ENCODE measurements at regions not wholly inside any gene's neighbourhood (a gene's known extent, or its start where the extent isn't known, plus 50 kb on each side); places are given as distances from the start of the nearest gene placed in this dataset.

DNA sequence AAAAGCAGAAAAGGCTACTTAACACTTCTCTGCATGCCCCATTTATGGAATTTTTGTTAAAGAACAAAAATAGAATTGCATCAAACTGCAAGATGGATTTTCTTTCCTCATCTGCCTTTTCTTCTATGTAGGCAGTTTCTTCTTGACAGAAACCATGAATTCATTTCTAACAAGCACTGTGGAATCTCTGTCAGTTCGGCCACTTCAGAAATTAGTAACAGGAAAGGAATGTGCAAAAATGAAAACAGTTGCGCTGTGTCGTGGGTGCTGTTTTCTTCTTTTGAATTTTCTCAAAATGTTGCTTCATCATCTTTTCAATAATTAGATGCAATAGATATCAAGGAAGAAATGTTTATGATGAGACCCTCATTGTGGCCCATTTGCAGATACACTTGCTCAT lies 151.6 kb downstream of the FOXB1 start:
- Mint-ChIP-seq H3K4me3 (no peak overlapping the region), H3K9me3 (no peaks in the 10 kb centered on the region), H3K36me3 (no peaks in the 10 kb centered on the region), H3K27me3 (ENCODE audit: low read depth) (peaks cover 4% of the 10 kb centered on the region), H3K27ac (no peak overlapping the region), H3K4me1 (peaks cover 16% of the 10 kb centered on the region)
- TF ChIP-seq, protein P1, sequence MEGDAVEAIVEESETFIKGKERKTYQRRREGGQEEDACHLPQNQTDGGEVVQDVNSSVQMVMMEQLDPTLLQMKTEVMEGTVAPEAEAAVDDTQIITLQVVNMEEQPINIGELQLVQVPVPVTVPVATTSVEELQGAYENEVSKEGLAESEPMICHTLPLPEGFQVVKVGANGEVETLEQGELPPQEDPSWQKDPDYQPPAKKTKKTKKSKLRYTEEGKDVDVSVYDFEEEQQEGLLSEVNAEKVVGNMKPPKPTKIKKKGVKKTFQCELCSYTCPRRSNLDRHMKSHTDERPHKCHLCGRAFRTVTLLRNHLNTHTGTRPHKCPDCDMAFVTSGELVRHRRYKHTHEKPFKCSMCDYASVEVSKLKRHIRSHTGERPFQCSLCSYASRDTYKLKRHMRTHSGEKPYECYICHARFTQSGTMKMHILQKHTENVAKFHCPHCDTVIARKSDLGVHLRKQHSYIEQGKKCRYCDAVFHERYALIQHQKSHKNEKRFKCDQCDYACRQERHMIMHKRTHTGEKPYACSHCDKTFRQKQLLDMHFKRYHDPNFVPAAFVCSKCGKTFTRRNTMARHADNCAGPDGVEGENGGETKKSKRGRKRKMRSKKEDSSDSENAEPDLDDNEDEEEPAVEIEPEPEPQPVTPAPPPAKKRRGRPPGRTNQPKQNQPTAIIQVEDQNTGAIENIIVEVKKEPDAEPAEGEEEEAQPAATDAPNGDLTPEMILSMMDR (IDR thresholded peaks at IDR 0.05; ENCODE audit: unreplicated experiment) = no peak
- no peak for DNase-seq (ENCODE audit: low spot score in 2 of 2, unreplicated experiment in 2 of 2)

DNA sequence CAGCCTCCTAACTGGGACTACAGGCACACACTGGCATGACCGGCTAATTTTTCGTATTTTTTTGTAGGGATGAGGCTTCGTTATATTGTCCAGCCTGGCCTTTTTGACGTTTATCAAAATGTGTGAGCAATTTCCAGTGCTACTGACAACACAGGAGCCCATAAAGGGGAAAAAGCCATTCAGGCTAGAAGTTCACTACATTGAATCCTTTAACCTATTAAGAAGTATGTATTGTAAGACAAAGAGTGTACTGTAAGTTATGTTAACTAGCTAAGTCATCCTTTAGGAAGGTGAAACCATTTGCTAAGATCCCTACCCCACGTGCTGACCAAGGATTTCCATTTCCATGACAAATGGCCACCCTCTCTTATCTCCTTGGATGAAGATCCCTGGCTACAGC lies 156.8 kb downstream of the FOXB1 start:
- DNase-seq (ENCODE audit: low spot score in 2 of 2, unreplicated experiment in 2 of 2) = no peak
- Mint-ChIP-seq H3K4me1 (peaks cover 21% of the 10 kb centered on the region), H3K27ac (no peak overlapping the region), H3K36me3 (no peaks in the 10 kb centered on the region), H3K9me3 (peaks cover 5% of the 10 kb centered on the region), H3K4me3 (no peak overlapping the region), H3K27me3 (ENCODE audit: low read depth) (no peaks in the 10 kb centered on the region)
- TF ChIP-seq, protein P1 (IDR thresholded peaks at IDR 0.05; ENCODE audit: unreplicated experiment) = no peak

DNA sequence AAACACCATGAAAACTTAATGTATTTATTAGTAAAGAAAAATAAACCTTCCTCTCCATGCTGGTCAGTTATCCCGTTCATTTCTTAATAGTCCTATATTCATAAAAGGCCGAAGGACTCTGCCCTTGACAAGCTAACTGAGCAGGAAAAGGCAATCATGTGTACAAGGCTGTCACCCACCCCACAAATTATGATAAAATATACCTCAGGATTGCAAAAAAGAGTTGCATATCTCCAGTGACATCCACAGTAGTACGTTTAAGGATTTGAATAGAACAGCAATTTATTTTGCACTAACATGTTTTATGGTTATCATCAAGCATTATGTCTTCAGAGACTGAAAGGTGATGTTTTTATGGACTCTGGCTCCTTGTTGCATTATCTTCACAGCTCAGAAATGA lies 157.6 kb downstream of the FOXB1 start:
- H3K36me3 Mint-ChIP-seq = no peaks in the 10 kb centered on the region
- H3K4me1 Mint-ChIP-seq = peaks cover 17% of the 10 kb centered on the region
- no peak overlapping the region for H3K27ac Mint-ChIP-seq
- peaks cover 2% of the 10 kb centered on the region for H3K27me3 Mint-ChIP-seq (ENCODE audit: low read depth)
- H3K4me3 Mint-ChIP-seq = no peak overlapping the region
- TF ChIP-seq, protein P1 (IDR thresholded peaks at IDR 0.05; ENCODE audit: unreplicated experiment) = no peak
- H3K9me3 Mint-ChIP-seq = peaks cover 5% of the 10 kb centered on the region
- no peak for DNase-seq (ENCODE audit: low spot score in 2 of 2, unreplicated experiment in 2 of 2)

DNA sequence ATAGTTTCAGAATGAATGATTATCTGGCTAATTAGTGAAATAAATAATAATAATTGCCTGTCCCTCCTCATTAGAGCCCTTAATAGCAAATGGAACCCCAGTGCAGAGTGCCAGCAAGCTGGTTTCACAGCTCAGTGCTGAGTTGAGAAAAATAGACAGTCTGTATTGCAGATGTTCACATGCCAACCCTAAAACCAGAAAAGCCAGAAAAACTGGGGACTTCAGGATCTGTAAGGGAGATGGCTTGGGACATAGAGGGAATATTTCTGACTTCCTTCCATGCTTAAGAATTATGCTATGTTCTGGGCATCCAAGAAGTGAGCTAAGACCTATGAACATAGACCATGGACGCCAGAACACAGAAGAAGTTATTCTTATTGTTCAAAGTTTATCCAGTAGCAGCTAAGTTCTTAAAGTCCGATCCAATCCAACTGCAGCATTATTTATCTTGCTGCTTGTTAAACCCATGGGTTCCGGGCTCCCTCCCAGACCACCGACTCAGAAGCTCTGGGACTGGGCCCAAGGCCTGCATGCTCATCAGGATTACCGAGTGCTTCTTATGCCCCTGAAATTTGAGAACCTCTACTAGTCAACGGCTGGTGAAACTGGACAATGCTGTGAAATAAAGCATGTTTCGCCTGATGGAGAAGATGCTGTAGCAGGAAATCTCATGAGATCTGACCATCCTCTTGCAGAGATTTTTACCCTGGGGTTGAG lies 158.3 kb downstream of the FOXB1 start:
- no peak for DNase-seq (ENCODE audit: low spot score in 2 of 2, unreplicated experiment in 2 of 2)
- H3K9me3 Mint-ChIP-seq = peaks cover 5% of the 10 kb centered on the region
- peaks cover 2% of the 10 kb centered on the region for H3K27me3 Mint-ChIP-seq (ENCODE audit: low read depth)
- H3K36me3 Mint-ChIP-seq = no peaks in the 10 kb centered on the region
- TF ChIP-seq, protein P1 (IDR thresholded peaks at IDR 0.05; ENCODE audit: unreplicated experiment) = no peak
- H3K4me3 Mint-ChIP-seq = no peak overlapping the region
- peaks cover 17% of the 10 kb centered on the region for H3K4me1 Mint-ChIP-seq
- H3K27ac Mint-ChIP-seq = no peak overlapping the region

DNA sequence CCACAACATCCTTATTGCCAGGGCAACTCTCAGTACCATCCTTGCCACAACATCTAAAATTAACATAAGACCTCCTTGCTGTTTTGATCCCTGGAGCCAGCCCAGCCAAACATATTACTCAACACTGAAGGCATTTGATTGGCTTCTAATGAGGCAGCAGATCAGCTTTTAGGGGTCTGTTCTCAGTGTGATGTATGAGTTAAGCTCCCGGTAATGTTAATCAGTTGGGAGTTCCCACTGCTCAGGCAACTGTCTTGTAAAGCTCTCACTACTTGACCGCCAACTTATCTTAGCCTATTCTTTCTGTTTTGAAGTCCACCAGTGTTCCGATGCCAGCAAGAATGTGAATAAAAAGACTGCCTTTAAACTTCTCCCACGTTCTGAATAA lies 158.9 kb downstream of the FOXB1 start:
- DNase-seq (ENCODE audit: low spot score in 2 of 2, unreplicated experiment in 2 of 2) = no peak
- Mint-ChIP-seq H3K4me1 (peaks cover 17% of the 10 kb centered on the region), H3K27me3 (ENCODE audit: low read depth) (peaks cover 2% of the 10 kb centered on the region), H3K36me3 (no peaks in the 10 kb centered on the region), H3K9me3 (peaks cover 5% of the 10 kb centered on the region), H3K4me3 (no peak overlapping the region), H3K27ac (no peak overlapping the region)
- TF ChIP-seq, protein P1 (IDR thresholded peaks at IDR 0.05; ENCODE audit: unreplicated experiment) = no peak
